NCI-H2227 (cell line): ENCODE measurements at regions not wholly inside any gene's neighbourhood (a gene's known extent, or its start where the extent isn't known, plus 50 kb on each side); places are given as distances from the start of the nearest gene placed in this dataset.

Source experiments
- DNase-seq: peaks from one replicate; lab custom pipeline; 2025; ENCODE audit not compliant: unreplicated experiment; lab: John Stamatoyannopoulos, UW

- no peak for DNase-seq
Measured at GRCh38 chr6:4308364-4308763, 173.0 kb upstream of the ECI2 start.

GRCh38 chr6:4304927-4305455 is 169.6 kb upstream of the ECI2 start:
- no peak for DNase-seq

- DNase-seq, result no peak
Measured at GRCh38 chr6:4303638-4304037, 168.3 kb upstream of the ECI2 start.

GRCh38 chr6:4302524-4302923 is 167.1 kb upstream of the ECI2 start:
- no peak for DNase-seq

- no peak for DNase-seq
Measured at GRCh38 chr6:4301871-4302270, 166.5 kb upstream of the ECI2 start.

- no peak for DNase-seq
Measured at GRCh38 chr6:4300917-4301316, 165.5 kb upstream of the ECI2 start.

- DNase-seq, result no peak
Measured at GRCh38 chr6:4299476-4299875, 164.1 kb upstream of the ECI2 start.

- peak; percentile 54 for DNase-seq
Measured at GRCh38 chr6:4297348-4297747, 162.0 kb upstream of the ECI2 start.

- DNase-seq, result no peak
Measured at GRCh38 chr6:4296552-4296951, 161.2 kb upstream of the ECI2 start.

GRCh38 chr6:4295783-4296155 is 160.4 kb upstream of the ECI2 start:
- DNase-seq, result no peak

- DNase-seq, result no peak
Measured at GRCh38 chr6:4295058-4295782, 159.8 kb upstream of the ECI2 start.

- no peak for DNase-seq
Measured at GRCh38 chr6:4294636-4295035, 159.3 kb upstream of the ECI2 start.

- DNase-seq, result no peak
Measured at GRCh38 chr6:4291453-4292403, 156.4 kb upstream of the ECI2 start.

GRCh38 chr6:4289770-4290320 is 154.5 kb upstream of the ECI2 start:
- DNase-seq, result no peak

- no peak for DNase-seq
Measured at GRCh38 chr6:4287811-4288244, 152.5 kb upstream of the ECI2 start.

GRCh38 chr6:4287372-4287771 is 152.0 kb upstream of the ECI2 start:
- peak; percentile 13 for DNase-seq

GRCh38 chr6:4282926-4283325 is 147.6 kb upstream of the ECI2 start:
- no peak for DNase-seq

GRCh38 chr6:4281341-4282293 is 146.2 kb upstream of the ECI2 start:
- DNase-seq, result peak; percentile 69

- DNase-seq, result no peak
Measured at GRCh38 chr6:4280707-4281106, 145.3 kb upstream of the ECI2 start.

GRCh38 chr6:4280031-4280430 is 144.7 kb upstream of the ECI2 start:
- no peak for DNase-seq
